Stimulated activated CD8-positive, alpha-beta memory T cell treated with anti-CD3 and anti-CD28 coated beads, Interleukin-15, amount 100 ng/mL, for 48 hours (primary cell): ENCODE measurements at regions not wholly inside any gene's neighbourhood (a gene's known extent, or its start where the extent isn't known, plus 50 kb on each side); places are given as distances from the start of the nearest gene placed in this dataset.

Experiments used
- DNase-seq, 2 donors: peaks; one replicate each; pipeline ENCODE4 v3.0.0-alpha.2; 2020; ENCODE audit warnings: low read depth in 2 of 2

GRCh38 chr13:107395927-107396662 lies 819.2 kb downstream of the LIG4 start:
- no peak for DNase-seq

DNA sequence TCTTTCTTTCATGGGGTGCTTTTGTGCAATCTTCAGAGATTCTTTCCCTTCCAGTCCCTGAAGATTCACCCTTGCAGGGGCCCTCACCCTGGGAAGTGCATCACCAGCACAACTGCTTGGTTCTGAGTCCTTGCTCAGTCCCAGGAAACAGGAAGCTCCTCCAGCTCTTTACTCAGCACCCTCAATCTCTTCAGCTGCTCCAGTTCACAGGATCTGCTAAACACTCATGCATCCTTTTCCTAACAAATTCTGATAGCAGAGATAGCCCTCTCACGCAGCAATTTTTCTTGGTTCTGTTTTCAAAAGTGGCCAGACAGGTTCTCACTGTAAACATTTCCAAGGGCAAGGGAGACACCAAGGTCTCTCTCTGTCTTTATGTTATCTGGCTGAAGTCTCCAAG lies 823.1 kb downstream of the LIG4 start:
- no peak for DNase-seq

DNA sequence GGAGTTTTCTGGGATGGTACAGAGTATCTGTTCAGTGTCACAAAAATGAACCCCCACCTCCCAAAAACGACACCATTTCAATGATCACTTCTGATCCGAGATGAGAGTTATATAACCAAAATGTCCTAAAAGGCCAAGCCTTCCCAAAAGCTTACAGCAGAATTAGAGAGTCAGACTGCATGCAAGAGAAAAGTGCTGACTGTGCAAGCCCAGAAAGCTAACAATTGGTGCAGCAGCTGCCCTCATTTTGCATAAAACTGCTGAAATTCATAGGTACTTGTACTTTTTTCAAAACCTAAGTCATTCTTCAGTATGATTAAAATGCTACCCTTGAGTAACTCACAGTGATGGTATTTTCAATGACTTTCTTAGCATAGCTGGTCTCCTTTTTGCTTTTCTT lies 819.6 kb upstream of the ARGLU1 start:
- no peak for DNase-seq

GRCh38 chr13:107379407-107380155 lies 811.6 kb upstream of the ARGLU1 start:
- DNase-seq = no peak

DNA sequence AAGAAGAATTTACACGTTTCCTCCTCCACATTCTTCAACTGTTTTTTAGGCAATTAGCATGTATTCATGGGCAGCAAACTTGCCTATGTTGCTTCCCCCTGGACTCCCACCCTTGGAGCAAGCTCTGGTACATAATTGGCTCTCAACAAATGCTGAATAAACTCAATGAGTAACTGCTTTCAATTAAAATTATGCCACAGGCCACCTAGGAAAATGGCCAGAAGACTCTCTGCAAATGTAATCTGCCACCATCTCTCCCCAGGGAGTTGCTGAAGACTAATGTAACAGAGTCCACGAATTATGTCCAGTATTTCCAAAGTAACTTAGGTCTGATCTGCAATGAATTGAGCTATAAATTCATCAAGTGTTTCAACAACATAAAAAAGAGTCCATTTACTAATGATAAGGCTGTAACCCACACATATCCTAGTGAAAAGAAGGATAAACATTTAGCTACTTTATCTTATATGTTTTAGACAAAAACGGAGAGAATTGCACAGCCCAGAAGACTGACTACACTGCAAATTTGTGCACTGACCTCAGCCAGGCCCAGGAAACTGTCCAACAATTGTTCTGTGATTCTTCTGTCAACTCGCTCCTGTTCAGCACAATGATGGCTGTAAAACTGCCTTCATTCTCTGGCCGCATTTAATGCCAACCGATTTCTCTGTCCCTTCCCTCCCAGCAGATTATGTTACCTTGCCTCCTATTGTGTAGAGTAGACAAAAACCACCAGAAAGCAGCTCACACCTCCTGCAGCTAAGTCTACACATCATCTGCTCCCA lies 808.6 kb upstream of the ARGLU1 start:
- DNase-seq = no peak

GRCh38 chr13:107375701-107376340 lies 807.9 kb upstream of the ARGLU1 start:
- no peak for DNase-seq

- DNase-seq = no peak
Measured at GRCh38 chr13:107374038-107374437, 806.1 kb upstream of the ARGLU1 start.

DNA sequence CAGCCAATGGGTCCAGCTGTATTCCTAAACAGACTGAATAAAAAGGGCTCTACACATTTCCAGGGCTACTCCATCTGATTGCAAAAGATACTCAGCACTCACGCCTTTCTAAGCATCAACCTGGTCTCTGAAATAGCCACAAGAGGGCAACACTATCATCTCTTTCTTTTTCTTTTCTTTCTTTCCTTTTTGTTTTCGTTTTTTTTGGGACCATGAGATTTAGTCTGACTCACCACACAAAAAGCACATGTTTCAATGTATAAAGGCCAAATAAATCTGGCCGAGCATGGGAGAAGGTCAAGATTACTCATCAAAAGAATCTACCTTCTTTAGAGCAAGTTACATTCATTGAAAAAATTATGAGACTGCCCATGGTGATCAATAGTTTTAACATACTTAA lies 805.6 kb upstream of the ARGLU1 start:
- DNase-seq = no peak

- no peak for DNase-seq
Measured at GRCh38 chr13:107370015-107370785, 802.3 kb upstream of the ARGLU1 start.

- DNase-seq = no peak
Measured at GRCh38 chr13:107367258-107367657, 799.3 kb upstream of the ARGLU1 start.

DNA sequence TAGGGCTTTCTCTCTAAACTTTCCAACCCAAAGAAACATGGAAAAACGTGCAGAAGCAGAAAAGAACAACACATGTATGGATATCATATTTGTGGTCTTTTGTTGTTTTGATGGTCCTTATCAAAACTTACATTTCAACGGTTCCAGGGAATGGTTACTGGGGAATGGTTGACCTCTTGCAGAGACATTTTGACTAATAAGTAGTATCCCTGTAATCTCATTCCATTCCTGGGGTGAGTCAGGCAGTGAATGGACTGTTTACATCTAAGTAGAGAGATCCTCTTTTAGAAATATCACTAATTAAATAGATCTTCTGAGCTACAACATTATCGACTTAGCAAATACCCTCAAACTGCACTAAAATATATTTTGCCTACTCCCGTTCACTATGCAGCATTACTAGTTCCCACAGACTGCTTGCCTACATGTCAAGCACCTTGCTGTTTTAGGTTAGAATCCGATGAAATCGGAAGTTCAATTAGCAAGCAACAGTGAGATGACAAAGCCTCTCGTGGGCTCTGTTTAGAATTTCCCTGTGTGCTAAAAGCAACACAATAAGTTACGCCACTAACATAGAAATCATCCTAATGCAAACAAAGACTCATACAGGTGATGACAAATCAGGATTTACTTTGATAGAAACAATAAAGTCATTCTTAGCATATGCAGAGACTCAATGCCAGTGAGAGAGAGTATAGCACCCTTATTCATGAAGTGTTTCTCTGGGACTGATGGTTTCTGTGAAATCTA lies 797.7 kb upstream of the ARGLU1 start:
- no peak for DNase-seq

DNA sequence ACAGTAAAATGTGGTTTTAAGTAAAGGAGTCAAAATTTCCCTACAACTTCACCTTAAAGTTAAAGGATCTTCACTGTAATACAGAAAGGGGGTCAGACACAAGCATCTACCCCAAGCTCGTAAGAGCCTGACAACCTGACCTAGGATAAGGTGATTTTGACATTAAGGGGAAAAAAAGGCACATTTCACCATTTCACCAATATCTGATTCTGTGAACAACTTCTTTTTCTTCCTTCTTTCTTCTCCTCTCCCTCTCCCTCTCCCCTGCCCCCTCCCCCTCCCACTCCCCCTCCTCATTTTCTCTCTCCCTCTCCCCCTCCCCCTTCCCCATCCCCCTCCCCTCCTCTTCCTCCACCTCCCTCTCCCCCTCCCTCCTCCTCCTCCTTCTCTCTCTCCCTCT lies 796.7 kb upstream of the ARGLU1 start:
- DNase-seq = no peak

DNA sequence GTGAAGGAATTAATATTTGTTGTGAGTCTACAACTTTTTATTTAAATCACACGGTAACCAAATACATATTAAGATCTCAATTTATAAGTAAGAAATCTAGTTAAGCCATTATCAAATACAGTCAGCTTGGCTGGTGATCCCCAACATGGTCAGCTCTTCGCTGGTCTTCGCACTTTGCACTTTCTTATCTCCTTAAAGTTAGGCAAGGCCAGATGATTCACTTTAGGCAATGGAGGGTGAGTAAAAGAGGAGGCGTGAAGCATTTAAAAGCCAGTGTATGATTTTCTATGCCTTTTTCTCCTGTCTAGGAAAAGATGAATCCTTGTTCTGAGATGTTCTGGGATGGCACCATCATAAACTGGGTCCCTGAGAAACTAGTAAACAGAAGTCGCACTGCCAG lies 793.7 kb upstream of the ARGLU1 start:
- DNase-seq = no peak

- no peak for DNase-seq
Measured at GRCh38 chr13:107360010-107360409, 792.1 kb upstream of the ARGLU1 start.

DNA sequence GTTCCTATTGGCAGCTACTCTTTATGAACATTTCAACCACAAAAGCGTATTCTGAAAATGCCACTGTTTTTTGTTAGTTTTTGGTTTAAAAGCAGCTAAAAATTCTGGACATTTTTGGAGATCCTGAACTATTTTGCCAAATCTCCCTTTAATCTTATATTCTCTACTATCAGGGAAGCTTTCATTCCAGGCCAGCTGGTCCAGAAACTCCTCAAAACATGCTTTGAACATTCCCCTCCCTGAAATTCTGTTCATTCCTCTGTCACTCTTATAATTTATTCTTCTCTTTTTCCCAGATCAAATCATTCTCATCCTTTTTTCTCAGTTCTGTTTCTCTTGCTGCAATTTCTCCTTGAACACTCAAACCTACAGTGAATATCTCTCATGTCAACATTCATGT lies 790.9 kb upstream of the ARGLU1 start:
- DNase-seq = no peak

DNA sequence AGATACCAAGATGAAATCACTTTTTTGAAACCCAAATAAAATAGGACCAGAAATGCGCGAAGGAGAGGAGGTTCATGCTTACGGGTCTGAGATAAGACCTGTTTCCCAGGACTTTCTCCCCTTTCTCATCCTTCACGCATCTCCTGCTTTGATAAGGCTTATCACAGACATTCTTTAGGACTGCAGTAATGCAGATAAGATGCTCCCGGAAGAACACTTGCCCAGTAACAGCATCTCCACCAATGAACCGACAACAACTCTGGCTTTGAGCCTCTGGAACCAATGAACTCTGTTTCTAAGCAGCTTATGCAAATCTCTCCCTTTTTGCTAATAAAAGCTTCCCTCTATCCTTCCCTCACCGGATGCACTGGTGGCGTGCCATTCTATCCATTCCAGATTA lies 783.4 kb upstream of the ARGLU1 start:
- DNase-seq = no peak

DNA sequence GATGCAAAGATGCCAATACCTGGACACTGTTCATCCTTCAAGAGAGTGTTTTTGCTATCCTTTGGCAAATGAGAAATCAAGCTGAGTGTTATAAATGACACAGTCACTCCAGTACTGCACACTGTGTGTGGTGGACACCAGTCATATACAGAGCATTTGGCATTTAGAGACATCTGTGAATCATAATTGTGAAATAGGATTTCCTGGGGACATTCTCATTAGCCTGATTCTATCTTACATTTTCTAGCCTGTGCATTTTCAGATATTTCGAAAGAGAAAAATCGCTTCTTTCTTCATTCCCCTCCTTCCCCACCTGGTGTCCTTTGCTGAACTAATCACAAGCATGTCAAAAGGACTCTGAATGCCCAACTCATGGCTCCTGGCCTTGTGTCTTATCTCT lies 781.0 kb upstream of the ARGLU1 start:
- no peak for DNase-seq

GRCh38 chr13:107348471-107348870 lies 780.5 kb upstream of the ARGLU1 start:
- no peak for DNase-seq

DNA sequence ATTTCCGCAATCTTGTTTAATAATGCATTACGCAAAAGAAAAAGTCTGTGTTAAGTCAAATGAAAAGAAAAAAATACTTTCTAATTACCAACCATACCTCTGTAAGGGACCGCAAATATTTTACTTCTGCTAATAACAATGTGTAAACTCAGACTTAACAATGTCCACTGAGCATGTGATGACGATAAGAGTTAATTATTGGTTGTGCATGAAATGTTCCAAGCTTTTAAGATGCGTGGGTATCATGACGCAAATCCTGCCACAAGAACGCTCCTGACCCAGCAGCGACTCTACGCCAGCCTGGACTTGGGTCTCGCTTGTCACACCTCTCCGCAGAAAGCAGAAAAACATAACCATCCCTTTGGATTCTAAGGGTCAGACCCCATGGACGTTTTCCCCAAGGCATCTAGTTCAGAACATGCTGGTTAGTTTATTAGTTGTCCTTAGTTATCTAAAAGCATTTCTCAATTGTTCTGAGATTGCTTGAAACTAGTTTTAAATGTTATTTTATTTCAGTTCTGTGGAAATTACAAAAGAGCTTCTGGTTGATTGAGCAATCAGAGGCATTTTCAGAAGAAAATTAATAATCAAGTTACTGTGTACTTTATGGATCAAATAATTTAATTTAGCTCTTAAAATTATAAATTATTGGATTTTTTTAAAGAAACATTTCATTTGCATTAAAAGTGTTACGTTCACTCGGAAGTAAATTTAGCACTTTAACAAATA lies 779.9 kb upstream of the ARGLU1 start:
- no peak for DNase-seq

DNA sequence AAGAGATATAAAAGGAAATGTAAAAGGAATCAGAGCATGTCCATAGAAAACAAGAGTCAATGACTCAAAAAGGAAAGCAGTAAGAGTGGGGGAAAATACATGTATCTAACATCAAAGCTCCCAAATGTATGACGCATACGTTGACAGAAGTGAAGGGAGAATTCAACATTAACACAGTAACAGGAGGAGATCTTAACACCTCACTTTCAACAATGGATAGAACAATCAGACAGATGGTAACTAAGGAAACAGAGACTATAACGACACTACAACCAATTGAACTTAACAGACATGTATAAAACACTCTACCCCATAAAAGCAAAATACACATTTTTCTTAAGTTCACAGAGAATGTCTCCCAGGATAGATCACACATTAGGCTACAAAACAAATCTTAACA lies 774.8 kb upstream of the ARGLU1 start:
- DNase-seq = no peak
